GM23338 (cell line): ENCODE measurements at regions not wholly inside any gene's neighbourhood (a gene's known extent, or its start where the extent isn't known, plus 50 kb on each side); places are given as distances from the start of the nearest gene placed in this dataset.

Experiments used
- CTCF ChIP-seq, 2 experiments: fragments of 200-600 bp in 1 of 2; sonication (generic) in 1 of 2; conservative IDR thresholded peaks; 2 replicates each; pipeline versions ENCODE4 v1.5.1 to v1.6.1; 2016 to 2017; ENCODE audit warnings: antibody characterized with exemption in 2 of 2, low read depth in 2 of 2, mild to moderate bottlenecking in 2 of 2, moderate library complexity in 1 of 2
- EZH2 ChIP-seq: fragments of 200-600 bp; sonication (generic); IDR thresholded peaks from one replicate; pipeline ENCODE4 v1.8.0; 2017; ENCODE audit warnings: antibody characterized with exemption, mild to moderate bottlenecking, low read depth; ENCODE audit not compliant: unreplicated experiment
- EZH2phosphoT487 ChIP-seq: fragments of 200-600 bp; sonication (generic); IDR thresholded peaks from one replicate; pipeline ENCODE4 v1.8.1; 2018; ENCODE audit warnings: antibody characterized with exemption; ENCODE audit not compliant: unreplicated experiment
- JUNB ChIP-seq: IDR thresholded peaks from one replicate; pipeline ENCODE4 v1.6.1; 2016; ENCODE audit warnings: antibody characterized with exemption; ENCODE audit not compliant: unreplicated experiment
- NANOG ChIP-seq: IDR thresholded peaks from 2 replicates; pipeline ENCODE4 v1.6.1; 2016; ENCODE audit warnings: antibody characterized with exemption, borderline replicate concordance
- POLR2AphosphoS5 ChIP-seq: IDR thresholded peaks from 2 replicates; pipeline ENCODE4 v1.6.1; 2016; ENCODE audit warnings: antibody characterized with exemption, low read depth
- REST ChIP-seq: IDR thresholded peaks from one replicate; pipeline ENCODE4 v1.6.1; 2018; ENCODE audit warnings: antibody characterized with exemption; ENCODE audit not compliant: unreplicated experiment
- STAT1 ChIP-seq: IDR thresholded peaks from one replicate; pipeline ENCODE4 v1.6.1; 2016; ENCODE audit warnings: antibody characterized with exemption; ENCODE audit not compliant: unreplicated experiment

- TF ChIP-seq CTCF (conservative IDR thresholded peaks at IDR 0.05; ENCODE audit: low read depth in 2 of 2) (no peak), REST (no peak), POLR2AphosphoS5 (no peak), EZH2 (no peak), EZH2phosphoT487 (no peak), STAT1 (no peak), JUNB (no peak), NANOG (no peak)
These were observed 238.0 kb downstream of the SHOX2 start for GRCh38 chr3:157868196-157868595.
